Ovary (tissue), 7 donors: ENCODE measurements at regions not wholly inside any gene's neighbourhood (a gene's known extent, or its start where the extent isn't known, plus 50 kb on each side); places are given as distances from the start of the nearest gene placed in this dataset.

ENCODE experiments used
- DNase-seq, 5 donors: peaks; one replicate each; pipeline ENCODE4 v3.0.0-alpha.2; 2019 to 2020
- H3K27ac ChIP-seq, 2 donors: fragments of 200-600 bp; one replicate each; pipeline versions ENCODE4 v1.5.1 to v1.8.0; 2019 to 2022
- H3K27me3 ChIP-seq: fragments of 200-600 bp; one replicate; pipeline ENCODE4 v1.8.0; 2022
- H3K36me3 ChIP-seq: fragments of 200-600 bp; sonication (generic); one replicate; pipeline ENCODE4 v1.5.1; 2019
- H3K4me1 ChIP-seq: one replicate; pipeline ENCODE4 v1.8.1; 2013; ENCODE audit warnings: mild to moderate bottlenecking, moderate library complexity; ENCODE audit not compliant: insufficient read depth
- H3K4me3 ChIP-seq: fragments of 200-600 bp; sonication (generic); one replicate; pipeline ENCODE4 v1.5.1; 2017
- H3K9me3 ChIP-seq, 2 donors: fragments of 200-600 bp in 1 of 2; sonication (generic) in 1 of 2; one replicate each; pipeline versions ENCODE4 v1.5.1 to v1.8.1; 2013 to 2019; ENCODE audit warnings: mild to moderate bottlenecking in 1 of 2, moderate library complexity in 1 of 2
- EP300 ChIP-seq: sonication (generic); formaldehyde crosslinking; IDR thresholded peaks from one replicate; pipeline ENCODE4 v1.6.1; 2017; ENCODE audit warnings: antibody characterized with exemption
- POLR2A ChIP-seq: fragments of 450-650 bp; IDR thresholded peaks from one replicate; pipeline ENCODE4 v1.6.1; 2017; ENCODE audit warnings: antibody characterized with exemption, mild to moderate bottlenecking, moderate library complexity
- WGBS, 3 donors: extraction: QIAGEN DNeasy Blood & Tissue Kit in 1 of 3; methylation state at CpG; one replicate each; pipeline versions ENCODE4 v1.1.5 to v1.1.7; 2013 to 2017; 5-methylcytosine and 5-hydroxymethylcytosine counted together
- intact Hi-C, 4 donors: fragments of 100-400 bp; cut with DNase I; formaldehyde crosslinking; loops; one replicate each; pipeline versions ENCODE4 v1.11.0 to v1.15.1; 2022 to 2023
- TF ChIP-seq, protein P1 (sequence below), 3 donors: fragments of 450-650 bp in 2 of 3; fragments of 200-600 bp in 1 of 3; IDR thresholded peaks; one replicate each; pipeline versions ENCODE4 v1.5.1 to v1.8.0; 2016 to 2022; ENCODE audit warnings: antibody characterized with exemption in 3 of 3, mild to moderate bottlenecking in 1 of 3
- donor health status: DM: no; HTN: no; CAD: no; lungs with moderate emphysema.
- donor health status: DM: no; HTN: no; CAD: no.
- donor health status: Bipolar disorder and iron deficiency.
- donor health status: DM: no; HTN: no; CAD: no.
- donor health status: DM: yes; HTN: yes; CAD: no.

DNA sequence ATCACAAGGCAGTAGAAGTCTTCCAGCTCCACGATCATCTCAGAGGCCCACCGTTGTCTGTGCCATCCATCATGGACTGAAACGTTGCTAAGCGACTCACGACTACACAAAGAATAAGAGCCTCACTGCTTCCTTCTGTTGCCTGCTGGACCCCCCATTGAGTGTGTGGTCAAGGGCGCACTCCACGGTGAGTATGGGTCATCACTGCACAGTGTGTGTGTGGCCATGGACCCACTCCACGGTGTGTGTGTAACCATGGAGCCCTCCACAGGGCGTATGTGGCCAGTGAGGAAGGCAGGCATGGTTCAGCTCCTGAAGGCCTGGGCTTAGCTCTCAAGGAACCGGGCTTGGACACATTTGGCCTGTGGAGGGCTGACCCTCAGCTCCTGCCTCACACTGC lies 123.4 kb upstream of the AFDN start:
- TF ChIP-seq POLR2A (no peak), EP300 (no peak)
- TF ChIP-seq, protein P1, sequence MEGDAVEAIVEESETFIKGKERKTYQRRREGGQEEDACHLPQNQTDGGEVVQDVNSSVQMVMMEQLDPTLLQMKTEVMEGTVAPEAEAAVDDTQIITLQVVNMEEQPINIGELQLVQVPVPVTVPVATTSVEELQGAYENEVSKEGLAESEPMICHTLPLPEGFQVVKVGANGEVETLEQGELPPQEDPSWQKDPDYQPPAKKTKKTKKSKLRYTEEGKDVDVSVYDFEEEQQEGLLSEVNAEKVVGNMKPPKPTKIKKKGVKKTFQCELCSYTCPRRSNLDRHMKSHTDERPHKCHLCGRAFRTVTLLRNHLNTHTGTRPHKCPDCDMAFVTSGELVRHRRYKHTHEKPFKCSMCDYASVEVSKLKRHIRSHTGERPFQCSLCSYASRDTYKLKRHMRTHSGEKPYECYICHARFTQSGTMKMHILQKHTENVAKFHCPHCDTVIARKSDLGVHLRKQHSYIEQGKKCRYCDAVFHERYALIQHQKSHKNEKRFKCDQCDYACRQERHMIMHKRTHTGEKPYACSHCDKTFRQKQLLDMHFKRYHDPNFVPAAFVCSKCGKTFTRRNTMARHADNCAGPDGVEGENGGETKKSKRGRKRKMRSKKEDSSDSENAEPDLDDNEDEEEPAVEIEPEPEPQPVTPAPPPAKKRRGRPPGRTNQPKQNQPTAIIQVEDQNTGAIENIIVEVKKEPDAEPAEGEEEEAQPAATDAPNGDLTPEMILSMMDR (IDR thresholded peaks at IDR 0.05) = no peak

DNA sequence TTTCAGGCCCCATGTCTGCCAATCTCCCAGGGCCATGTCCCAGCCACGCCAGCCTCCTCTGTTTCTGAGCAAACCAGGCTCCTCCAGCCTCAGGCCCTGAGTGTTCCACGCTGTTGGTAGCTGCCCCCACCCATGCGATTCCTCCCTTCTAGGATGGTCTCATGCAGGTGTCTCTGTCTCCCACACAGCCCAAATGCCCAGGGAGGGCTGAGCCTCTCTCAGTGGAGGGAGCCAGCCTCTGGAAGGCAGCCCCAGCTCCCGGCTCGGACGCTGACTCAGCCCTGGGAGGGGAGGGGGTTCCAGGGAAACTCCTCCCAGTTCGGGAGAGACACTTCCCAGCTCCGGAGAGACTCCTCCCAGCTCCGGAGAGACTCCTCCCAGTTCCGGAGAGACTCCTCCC lies 122.9 kb upstream of the AFDN start:
- TF ChIP-seq, protein P1 (IDR thresholded peaks at IDR 0.05) = no peak
- TF ChIP-seq EP300 (no peak), POLR2A (no peak)
- Histone ChIP-seq H3K4me1 (peaks cover 5% of the 10 kb centered on the region), H3K4me3 (no peak overlapping the region), H3K9me3 (no peaks in the 10 kb centered on the region), H3K27me3 (no peaks in the 10 kb centered on the region), H3K36me3 (no peaks in the 10 kb centered on the region), H3K27ac (no peak overlapping the region)
- 77 to 80% (median 78%) methylated on average over 10 of the region's 10 CpGs for WGBS, 3 donors
- intact Hi-C loops = no loop called here
- peak in 1 of 5 donors; percentile 13 for DNase-seq

More for the DNA sequence above, 123.4 kb upstream of the AFDN start:
- H3K4me1 ChIP-seq = peaks cover 5% of the 10 kb centered on the region
- H3K9me3 ChIP-seq = no peaks in the 10 kb centered on the region
- H3K4me3 ChIP-seq = no peak overlapping the region
- no peak overlapping the region for H3K27ac ChIP-seq
- peak in 1 of 5 donors; percentile 6 for DNase-seq
- H3K36me3 ChIP-seq = no peaks in the 10 kb centered on the region
- intact Hi-C loops = no loop called here
- WGBS, 3 donors = 88 to 93% (median 89%) methylated on average over 10 of the region's 10 CpGs
- H3K27me3 ChIP-seq = no peaks in the 10 kb centered on the region

DNA sequence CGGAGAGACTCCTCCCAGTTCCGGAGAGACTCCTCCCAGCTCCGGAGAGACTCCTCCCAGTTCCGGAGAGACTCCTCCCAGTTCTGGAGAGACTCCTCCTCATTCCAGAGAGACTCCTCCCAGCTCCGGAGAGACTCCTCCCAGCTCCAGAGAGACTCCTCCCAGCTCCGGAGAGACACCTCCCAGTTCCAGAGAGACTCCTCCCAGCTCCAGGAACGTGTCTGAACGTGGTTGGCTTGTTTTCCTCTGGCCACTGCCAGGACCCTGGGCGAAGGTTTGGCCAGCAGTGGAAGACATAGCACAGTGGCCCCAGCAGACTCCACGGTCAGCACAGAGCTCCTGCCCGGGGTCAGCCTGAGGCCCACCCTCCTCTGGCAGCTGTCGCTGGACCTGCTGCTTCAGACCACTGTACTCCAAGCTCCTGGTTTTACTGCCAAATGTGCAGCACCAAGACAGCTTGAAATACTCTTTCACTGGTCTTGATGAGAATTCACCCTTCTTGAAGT lies 122.3 kb upstream of the AFDN start:
- peak in 1 of 5 donors; percentile 54 for DNase-seq
- Histone ChIP-seq H3K9me3 (no peaks in the 10 kb centered on the region), H3K27ac (no peak overlapping the region), H3K36me3 (no peaks in the 10 kb centered on the region), H3K27me3 (no peaks in the 10 kb centered on the region), H3K4me1 (peaks cover under 1% of the 10 kb centered on the region), H3K4me3 (no peak overlapping the region)
- 45 to 55% (median 53%) methylated on average over 12 of the region's 12 CpGs for WGBS, 3 donors
- TF ChIP-seq POLR2A (no peak), EP300 (no peak)
- TF ChIP-seq, protein P1 (IDR thresholded peaks at IDR 0.05) = no peak
- intact Hi-C loops = no loop called here

DNA sequence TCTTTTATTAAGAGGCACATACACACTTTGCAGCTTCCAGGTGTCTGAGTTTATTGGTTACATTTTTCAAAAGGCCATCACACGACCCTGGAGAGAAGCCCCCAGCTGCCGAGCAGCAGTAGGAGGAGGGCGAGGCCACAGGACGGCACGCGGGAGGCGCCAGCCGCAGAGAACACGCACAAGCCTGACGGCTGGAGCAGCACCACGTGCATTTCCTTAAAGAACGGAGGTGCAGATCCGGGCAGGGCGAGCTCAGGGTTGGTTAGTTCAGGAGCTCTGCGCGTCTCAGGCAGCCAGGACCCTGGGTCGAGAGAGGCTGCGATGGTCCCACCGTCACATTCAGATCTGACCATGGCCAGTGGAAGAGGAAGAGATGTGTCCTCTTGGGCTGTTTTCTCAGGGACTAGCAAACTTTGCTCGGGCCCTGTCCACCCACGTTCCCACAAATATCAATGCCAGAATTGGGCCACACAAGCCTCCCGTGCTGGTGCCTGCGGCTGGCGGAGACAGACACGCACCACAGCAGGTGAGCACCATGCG lies 121.4 kb upstream of the AFDN start:
- TF ChIP-seq, protein P1 (IDR thresholded peaks at IDR 0.05) = no peak
- TF ChIP-seq POLR2A (no peak), EP300 (no peak)
- WGBS, 3 donors = 64 to 76% (median 72%) methylated on average over 26 of the region's 26 CpGs
- Histone ChIP-seq H3K4me1 (no peaks in the 10 kb centered on the region), H3K27me3 (no peaks in the 10 kb centered on the region), H3K9me3 (no peaks in the 10 kb centered on the region), H3K27ac (no peak overlapping the region), H3K4me3 (no peak overlapping the region), H3K36me3 (no peaks in the 10 kb centered on the region)
- no peak for DNase-seq
- intact Hi-C loops = no loop called here
